ENCODE measurements at regions not wholly inside any gene's neighbourhood (a gene's known extent, or its start where the extent isn't known, plus 50 kb on each side); places are given as distances from the start of the nearest gene placed in this dataset.

- no peaks in the 10 kb centered on the region for H3K9me3 ChIP-seq
- no peak for DNase-seq
- H3K27ac ChIP-seq, result no peak overlapping the region
- no peaks in the 10 kb centered on the region for H3K27me3 ChIP-seq
- TF ChIP-seq CTCF (IDR thresholded peaks at IDR 0.05), result no peak
- ATAC-seq, result no peak
- H3K4me3 ChIP-seq, result no peak overlapping the region
- intact Hi-C loops (cut with DNase I), result no loop called here
- peaks cover 4% of the 10 kb centered on the region for H3K4me1 ChIP-seq
- H3K36me3 ChIP-seq, result no peaks in the 10 kb centered on the region
These were observed 161.8 kb downstream of the CASP12 start for GRCh38 chr11:104736502-104736901.

- peaks cover 4% of the 10 kb centered on the region for H3K4me1 ChIP-seq
- intact Hi-C loops (cut with DNase I), result no loop called here
- H3K4me3 ChIP-seq, result no peak overlapping the region
- no peaks in the 10 kb centered on the region for H3K36me3 ChIP-seq
- DNase-seq, result no peak
- no peak for TF ChIP-seq CTCF (IDR thresholded peaks at IDR 0.05)
- H3K9me3 ChIP-seq, result no peaks in the 10 kb centered on the region
- H3K27me3 ChIP-seq, result no peaks in the 10 kb centered on the region
- no peak for ATAC-seq
- H3K27ac ChIP-seq, result no peak overlapping the region
These were observed 163.3 kb downstream of the CASP12 start for GRCh38 chr11:104734998-104735397.

- no peaks in the 10 kb centered on the region for H3K9me3 ChIP-seq
- H3K36me3 ChIP-seq, result no peaks in the 10 kb centered on the region
- peaks cover 4% of the 10 kb centered on the region for H3K4me1 ChIP-seq
- no peak for DNase-seq
- no peak for ATAC-seq
- no peaks in the 10 kb centered on the region for H3K27me3 ChIP-seq
- TF ChIP-seq CTCF (IDR thresholded peaks at IDR 0.05), result no peak
- no peak overlapping the region for H3K27ac ChIP-seq
- intact Hi-C loops (cut with DNase I), result no loop called here
- H3K4me3 ChIP-seq, result no peak overlapping the region
These were observed 166.4 kb downstream of the CASP12 start for GRCh38 chr11:104731890-104732289.

- Histone ChIP-seq H3K27me3 (no peaks in the 10 kb centered on the region), H3K4me1 (no peaks in the 10 kb centered on the region), H3K9me3 (no peaks in the 10 kb centered on the region), H3K27ac (no peak overlapping the region), H3K4me3 (no peak overlapping the region), H3K36me3 (no peaks in the 10 kb centered on the region)
- ATAC-seq (no peak), DNase-seq (no peak)
- no peak for TF ChIP-seq CTCF (IDR thresholded peaks at IDR 0.05)
- intact Hi-C loops (cut with DNase I), result no loop called here
These were observed 169.3 kb downstream of the CASP12 start for GRCh38 chr11:104728927-104729326.

GRCh38 chr11:104727768-104728167, 170.5 kb downstream of the CASP12 start:
- no peak for DNase-seq
- H3K27ac ChIP-seq, result no peak overlapping the region
- intact Hi-C loops (cut with DNase I), result no loop called here
- no peaks in the 10 kb centered on the region for H3K27me3 ChIP-seq
- no peaks in the 10 kb centered on the region for H3K36me3 ChIP-seq
- no peak overlapping the region for H3K4me3 ChIP-seq
- ATAC-seq, result no peak
- no peaks in the 10 kb centered on the region for H3K4me1 ChIP-seq
- no peaks in the 10 kb centered on the region for H3K9me3 ChIP-seq
- no peak for TF ChIP-seq CTCF (IDR thresholded peaks at IDR 0.05)

- TF ChIP-seq CTCF (IDR thresholded peaks at IDR 0.05), result no peak
- H3K4me1 ChIP-seq, result no peaks in the 10 kb centered on the region
- H3K4me3 ChIP-seq, result no peak overlapping the region
- H3K36me3 ChIP-seq, result no peaks in the 10 kb centered on the region
- DNase-seq (no peak), ATAC-seq (no peak)
- H3K27me3 ChIP-seq, result no peaks in the 10 kb centered on the region
- no peak overlapping the region for H3K27ac ChIP-seq
- intact Hi-C loops (cut with DNase I), result no loop called here
- H3K9me3 ChIP-seq, result no peaks in the 10 kb centered on the region
These were observed 171.2 kb downstream of the CASP12 start for GRCh38 chr11:104727095-104727494.
